HepG2 (cell line): ENCODE measurements at regions not wholly inside any gene's neighbourhood (a gene's known extent, or its start where the extent isn't known, plus 50 kb on each side); places are given as distances from the start of the nearest gene placed in this dataset.

Experiments used
- ATAC-seq: fragments of 200-7000 bp; cut with Tn5 transposase; 3 replicates; pipeline ENCODE4 v1.9.1; 2020; ENCODE audit warnings: mild to moderate bottlenecking, moderate library complexity
- BruUV-seq: library from RNA; stranded (reverse); fragments of 400-500 nt; replicated peaks from 2 replicates; lab custom pipeline; 2021; lab: Mats Ljungman, UMichigan
- CTCF ChIA-PET: fragments of 300-600 bp; formaldehyde crosslinking; extraction: SDS; loops from one replicate; lab custom pipeline; 2021; ENCODE audit warnings: low total read pairs, inconsistent platforms, low intra/inter-chr PET ratio; lab: Yijun Ruan, JAX
- POLR2A ChIA-PET: fragments of 350-600 bp; sonication (Branson Sonifier 250); formaldehyde crosslinking; loops from one replicate; lab custom pipeline; 2020; ENCODE audit warnings: antibody characterized with exemption, inconsistent platforms; lab: Yijun Ruan, JAX
- DNase-seq: peaks from one replicate; pipeline ENCODE4 v3.0.0-alpha.2; 2015; ENCODE audit warnings: low spot score
- FAIRE-seq: peaks from 3 replicates; lab custom pipeline; 2011; peaks lifted over from hg19 to GRCh38; lab: Jason Lieb, UNC
- H2AFZ ChIP-seq: one replicate; pipeline ENCODE4 v1.6.1; 2011; ENCODE audit warnings: low read length, inconsistent platforms
- H3K27ac ChIP-seq: fragments of 300-600 bp; 3 replicates; pipeline ENCODE4 v1.8.0; 2011; ENCODE audit warnings: mixed run types, mild to moderate bottlenecking, mixed read lengths, low read length, inconsistent platforms; ENCODE audit not compliant: insufficient read depth; ENCODE audit errors: extremely low read length
- H3K27me3 ChIP-seq, 2 experiments: fragments of 200-600 bp in 1 of 2; 2 replicates in 1 of 2; 3 replicates in 1 of 2; pipeline versions ENCODE4 v1.6.0 to v1.8.0; 2011; ENCODE audit warnings: low read length in 2 of 2, mild to moderate bottlenecking in 2 of 2, moderate library complexity in 2 of 2, inconsistent platforms in 1 of 2; ENCODE audit not compliant: insufficient read depth in 2 of 2, control insufficient read depth in 1 of 2
- H3K36me3 ChIP-seq, 2 experiments: fragments of 200-600 bp in 1 of 2; replicated peaks in 1 of 2; 2 replicates in 1 of 2; 3 replicates in 1 of 2; pipeline versions ENCODE4 v1.5.1 to v1.8.0; 2011; ENCODE audit warnings: low read length in 2 of 2, inconsistent platforms in 1 of 2; ENCODE audit not compliant: insufficient read depth in 2 of 2, control insufficient read depth in 1 of 2
- H3K4me1 ChIP-seq: 2 replicates; pipeline ENCODE4 v1.5.1; 2012; ENCODE audit warnings: low read length, inconsistent platforms; ENCODE audit not compliant: insufficient read depth
- H3K4me2 ChIP-seq: 2 replicates; pipeline ENCODE4 v1.6.0; 2011; ENCODE audit warnings: low read depth, low read length, inconsistent platforms
- H3K4me3 ChIP-seq, 3 experiments: fragments of 200-600 bp in 1 of 3; sonication (generic), shearing (Covaris generic) in 1 of 3; replicated peaks in 1 of 3; 2 replicates each; pipeline ENCODE4 v1.5.1; 2011 to 2016; ENCODE audit warnings: low read length in 3 of 3, inconsistent platforms in 2 of 3, low read depth in 2 of 3, mild to moderate bottlenecking in 2 of 3, control low read depth in 1 of 3, mixed read lengths in 1 of 3; ENCODE audit not compliant: insufficient read depth in 1 of 3
- H3K79me2 ChIP-seq: one replicate; pipeline ENCODE4 v1.6.1; 2011; ENCODE audit warnings: low read length, inconsistent platforms; ENCODE audit not compliant: insufficient read depth
- H3K9ac ChIP-seq: 2 replicates; pipeline ENCODE4 v1.6.0; 2011; ENCODE audit warnings: mild to moderate bottlenecking, low read depth, low read length, inconsistent platforms; ENCODE audit not compliant: insufficient read depth
- H3K9me3 ChIP-seq: 2 replicates; pipeline ENCODE4 v1.5.1; 2012; ENCODE audit warnings: mild to moderate bottlenecking, low read length
- H4K20me1 ChIP-seq: 2 replicates; pipeline ENCODE4 v1.6.0; 2011; ENCODE audit warnings: inconsistent platforms, mild to moderate bottlenecking, low read length, moderate library complexity; ENCODE audit not compliant: insufficient read depth
- ARNT ChIP-seq: fragments of 450-650 bp; IDR thresholded peaks from 2 replicates; pipeline ENCODE4 v1.6.1; 2017
- ATAD3A ChIP-seq: sonication (generic); formaldehyde crosslinking; IDR thresholded peaks from 2 replicates; pipeline ENCODE4 v1.4.0; 2020; ENCODE audit warnings: missing genetic modification reagents
- CEBPG ChIP-seq: IDR thresholded peaks from 2 replicates; pipeline ENCODE4 v1.6.1; 2016
- IRX3 ChIP-seq: sonication (generic); formaldehyde crosslinking; IDR thresholded peaks from 2 replicates; pipeline ENCODE4 v1.8.1; 2023; ENCODE audit warnings: mild to moderate bottlenecking, low read depth, missing genetic modification reagents, borderline replicate concordance
- ISL2 ChIP-seq: sonication (generic); formaldehyde crosslinking; IDR thresholded peaks from 2 replicates; pipeline ENCODE4 v1.5.0; 2020; ENCODE audit warnings: missing genetic modification reagents
- JUNB ChIP-seq: sonication (generic); formaldehyde crosslinking; IDR thresholded peaks from 2 replicates; pipeline ENCODE4 v1.8.0; 2022; ENCODE audit warnings: missing genetic modification reagents, mild to moderate bottlenecking, borderline replicate concordance
- POGZ ChIP-seq: sonication (generic); formaldehyde crosslinking; IDR thresholded peaks from 2 replicates; pipeline ENCODE4 v1.4.0; 2020; ENCODE audit warnings: mild to moderate bottlenecking, missing genetic modification reagents
- RFX1 ChIP-seq: fragments of 450-650 bp; IDR thresholded peaks from 2 replicates; pipeline ENCODE4 v1.6.1; 2017
- SP140L ChIP-seq: sonication (generic); formaldehyde crosslinking; IDR thresholded peaks from 2 replicates; pipeline ENCODE4 v1.4.0; 2020; ENCODE audit warnings: missing genetic modification reagents, borderline replicate concordance
- ZNF251 ChIP-seq: sonication (generic); formaldehyde crosslinking; IDR thresholded peaks from 2 replicates; pipeline ENCODE4 v1.9.0; 2021; ENCODE audit warnings: mild to moderate bottlenecking, missing genetic modification reagents
- ZNF605 ChIP-seq: sonication (generic); formaldehyde crosslinking; IDR thresholded peaks from 2 replicates; pipeline ENCODE4 v1.8.0; 2022; ENCODE audit warnings: mild to moderate bottlenecking, missing genetic modification reagents
- ZNF652 ChIP-seq: IDR thresholded peaks from 2 replicates; pipeline ENCODE4 v1.6.1; 2016; ENCODE audit warnings: low read depth, borderline replicate concordance
- ZSCAN12 ChIP-seq: sonication (generic); formaldehyde crosslinking; IDR thresholded peaks from 2 replicates; pipeline ENCODE4 v1.9.0; 2021; ENCODE audit warnings: mild to moderate bottlenecking, missing genetic modification reagents
- WGBS: methylation state at CpG from one replicate; pipeline ENCODE4 v1.1.6; 2017; ENCODE audit warnings: low lambda C conversion rate; 5-methylcytosine and 5-hydroxymethylcytosine counted together
- in situ Hi-C: cut with HindIII; loops from 2 replicates; pipeline ENCODE4 v1.10.0; 2017; ENCODE audit warnings: low pct_unique_long_range_greater_than_20kb; ENCODE audit not compliant: extremely low pct_ligation_motif_present
- intact Hi-C: fragments of 100-400 bp; cut with micrococcal nuclease; formaldehyde crosslinking; loops from one replicate; pipeline ENCODE4 v1.10.0; 2022; ENCODE audit not compliant: unreplicated experiment

GRCh38 chr21:28294051-28294450 lies 698.6 kb downstream of the LTN1 start:
- Histone ChIP-seq H3K27me3 (no peaks in the 10 kb centered on the region), H3K4me2 (no peak overlapping the region), H3K9ac (no peak overlapping the region), H3K79me2 (no peaks in the 10 kb centered on the region), H3K9me3 (peaks cover 84% of the 10 kb centered on the region), H3K36me3 (no peaks in the 10 kb centered on the region), H4K20me1 (no peaks in the 10 kb centered on the region), H3K4me1 (no peaks in the 10 kb centered on the region), H3K27ac (no peak overlapping the region), H2AFZ (no peak overlapping the region), H3K4me3 (no peak overlapping the region)
- DNase-seq (no peak), FAIRE-seq (no peak), ATAC-seq (no peak)
- BruUV-seq: no TSS peak
- POLR2A ChIA-PET: no interaction called here
- CTCF ChIA-PET: no interaction called here
- intact Hi-C loops: no loop called here
- in situ Hi-C loops: no loop called here
- 0% methylated on average over 1 of the region's 1 CpG for WGBS
- TF ChIP-seq JUNB (CRISPR knock-in tag) (no peak), ZNF652 (CRISPR knock-in tag) (no peak), RFX1 (no peak), IRX3 (CRISPR knock-in tag) (no peak), POGZ (CRISPR knock-in tag) (no peak), ZNF251 (no peak), ZSCAN12 (CRISPR knock-in tag) (no peak), ISL2 (no peak), ATAD3A (no peak), ARNT (no peak), CEBPG (no peak), SP140L (CRISPR knock-in tag) (no peak), ZNF605 (no peak)
